BJ (cell line): ENCODE measurements at regions not wholly inside any gene's neighbourhood (a gene's known extent, or its start where the extent isn't known, plus 50 kb on each side); places are given as distances from the start of the nearest gene placed in this dataset.

Source experiments
- CTCF ChIA-PET: fragments of 350-600 bp; formaldehyde crosslinking; extraction: SDS; loops from one replicate; lab custom pipeline; 2021; ENCODE audit warnings: antibody characterized with exemption, inconsistent platforms; lab: Yijun Ruan, JAX
- POLR2A ChIA-PET: fragments of 300-600 bp; sonication (Branson Sonifier 250); formaldehyde crosslinking; extraction: SDS; loops from one replicate; lab custom pipeline; 2021; ENCODE audit warnings: antibody characterized with exemption; lab: Charles Lee
- DNase-seq: peaks from one replicate; pipeline ENCODE4 v3.0.0-alpha.2; 2011; ENCODE audit warnings: low read depth
- H3K27me3 ChIP-seq: 2 replicates; pipeline ENCODE4 v1.6.0; 2011; ENCODE audit warnings: low read length; ENCODE audit not compliant: control insufficient read depth, insufficient read depth
- H3K36me3 ChIP-seq: 2 replicates; pipeline ENCODE4 v1.5.1; 2011; ENCODE audit warnings: low read length; ENCODE audit not compliant: control insufficient read depth, insufficient read depth
- H3K4me3 ChIP-seq: 2 replicates; pipeline ENCODE4 v1.5.1; 2011; ENCODE audit warnings: low read depth, mild to moderate bottlenecking, control low read depth, low read length
- TF ChIP-seq, protein P1 (sequence below): IDR thresholded peaks from 2 replicates; pipeline ENCODE4 v1.5.1; 2011; ENCODE audit warnings: low read depth, mild to moderate bottlenecking, control low read depth, inconsistent platforms, low read length, moderate library complexity; ENCODE audit not compliant: insufficient read depth

DNA sequence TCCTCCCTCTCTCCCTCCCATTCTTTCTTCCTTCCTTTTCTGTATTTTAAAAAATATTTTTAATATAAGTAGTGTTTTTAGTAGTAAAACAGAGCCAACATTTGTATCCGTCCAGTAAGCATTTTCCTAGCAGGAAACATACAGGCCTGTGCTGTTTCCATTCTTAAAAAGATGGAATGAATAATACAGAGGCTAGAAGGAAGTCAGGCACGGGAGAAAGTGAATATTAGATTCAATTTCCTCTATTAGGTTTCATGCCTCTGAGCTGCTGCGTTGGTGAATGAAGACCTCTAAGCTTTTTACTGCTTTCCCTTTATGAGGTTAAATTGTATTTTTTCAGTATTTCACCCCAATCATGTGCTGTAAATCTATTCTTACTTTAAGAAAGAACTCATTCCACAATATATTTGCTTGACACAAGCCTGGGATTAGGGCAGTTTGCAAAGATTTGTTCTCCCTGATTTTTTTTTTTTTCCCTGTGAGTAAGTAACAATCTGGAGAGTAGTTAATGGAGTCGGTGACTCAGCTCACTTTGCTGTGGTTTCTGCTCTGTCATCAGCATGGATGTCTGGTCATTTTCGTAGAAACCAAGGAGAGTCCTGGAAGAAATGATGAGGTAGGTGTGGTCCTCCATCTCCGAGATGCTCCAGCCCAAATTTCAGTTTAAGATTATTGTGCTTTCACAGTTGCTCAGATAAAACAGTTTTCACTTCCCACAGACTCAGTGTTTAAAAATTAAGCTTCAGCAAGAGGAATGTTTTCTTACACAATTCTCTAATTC is 76.1 kb upstream of the PITRM1 start:
- ChIA-PET CTCF (interaction anchor here (0.6 to 1.1 kb wide), 2 partner anchors 10 to 656 kb away, joined by 3 read pairs; no protein-coding TSS in a partner anchor), POLR2A (no interaction called here)
- TF ChIP-seq, protein P1, sequence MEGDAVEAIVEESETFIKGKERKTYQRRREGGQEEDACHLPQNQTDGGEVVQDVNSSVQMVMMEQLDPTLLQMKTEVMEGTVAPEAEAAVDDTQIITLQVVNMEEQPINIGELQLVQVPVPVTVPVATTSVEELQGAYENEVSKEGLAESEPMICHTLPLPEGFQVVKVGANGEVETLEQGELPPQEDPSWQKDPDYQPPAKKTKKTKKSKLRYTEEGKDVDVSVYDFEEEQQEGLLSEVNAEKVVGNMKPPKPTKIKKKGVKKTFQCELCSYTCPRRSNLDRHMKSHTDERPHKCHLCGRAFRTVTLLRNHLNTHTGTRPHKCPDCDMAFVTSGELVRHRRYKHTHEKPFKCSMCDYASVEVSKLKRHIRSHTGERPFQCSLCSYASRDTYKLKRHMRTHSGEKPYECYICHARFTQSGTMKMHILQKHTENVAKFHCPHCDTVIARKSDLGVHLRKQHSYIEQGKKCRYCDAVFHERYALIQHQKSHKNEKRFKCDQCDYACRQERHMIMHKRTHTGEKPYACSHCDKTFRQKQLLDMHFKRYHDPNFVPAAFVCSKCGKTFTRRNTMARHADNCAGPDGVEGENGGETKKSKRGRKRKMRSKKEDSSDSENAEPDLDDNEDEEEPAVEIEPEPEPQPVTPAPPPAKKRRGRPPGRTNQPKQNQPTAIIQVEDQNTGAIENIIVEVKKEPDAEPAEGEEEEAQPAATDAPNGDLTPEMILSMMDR: no peak
- DNase-seq: peak; percentile 90
- no peaks in the 10 kb centered on the region for H3K36me3 ChIP-seq
- H3K27me3 ChIP-seq: peaks cover under 1% of the 10 kb centered on the region
- H3K4me3 ChIP-seq: no peak overlapping the region

DNA sequence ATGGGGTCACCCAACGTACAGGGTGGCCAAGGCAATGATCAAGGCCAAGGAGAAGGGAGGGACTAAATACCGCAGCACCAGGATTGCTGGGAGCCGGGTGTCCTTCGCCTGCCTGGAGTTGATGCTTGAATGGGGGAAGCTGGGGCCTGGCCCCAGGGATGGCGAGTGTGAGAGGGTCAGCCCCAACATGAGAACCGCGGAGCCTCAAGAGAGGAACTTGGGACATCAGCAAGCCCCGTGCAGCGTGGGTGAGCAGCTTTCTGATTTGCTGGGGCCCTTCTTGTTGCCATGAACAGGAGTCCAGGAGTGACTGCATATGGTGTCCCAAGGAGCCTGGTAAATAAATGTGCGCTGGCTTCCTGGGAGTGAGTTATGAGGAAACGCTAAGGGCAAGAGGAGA is 72.8 kb upstream of the PITRM1 start:
- Histone ChIP-seq H3K27me3 (no peaks in the 10 kb centered on the region; the same call in 1 of the 2 replicates), H3K4me3 (no peak overlapping the region), H3K36me3 (no peaks in the 10 kb centered on the region)
- ChIA-PET CTCF (interaction anchor here (1.1 kb wide), 1 partner anchor 52 kb away, joined by 3 read pairs; no protein-coding TSS in a partner anchor), POLR2A (no interaction called here)
- TF ChIP-seq, protein P1: no peak
- no peak for DNase-seq

GRCh38 chr10:3241967-3242650 is 69.5 kb upstream of the PITRM1 start:
- Histone ChIP-seq H3K4me3 (no peak overlapping the region), H3K36me3 (no peaks in the 10 kb centered on the region), H3K27me3 (no peaks in the 10 kb centered on the region; the same call in 1 of the 2 replicates)
- ChIA-PET CTCF (interaction anchor here (0.5 kb wide), 1 partner anchor 1012 kb away, joined by 4 read pairs; no protein-coding TSS in a partner anchor), POLR2A (no interaction called here)
- no peak for DNase-seq
- TF ChIP-seq, protein P1: no peak

GRCh38 chr10:3241274-3241921 is 68.8 kb upstream of the PITRM1 start:
- POLR2A ChIA-PET: no interaction called here

More at GRCh38 chr10:3241274-3241921, 68.8 kb upstream of the PITRM1 start:
- H3K27me3 ChIP-seq: no peaks in the 10 kb centered on the region; the same call in 1 of the 2 replicates
- no peaks in the 10 kb centered on the region for H3K36me3 ChIP-seq
- TF ChIP-seq, protein P1: no peak
- H3K4me3 ChIP-seq: no peak overlapping the region
- no peak for DNase-seq
- CTCF ChIA-PET: interaction anchor here (0.5 to 1.8 kb wide), 2 partner anchors 1013 to 1525 kb away, joined by 4 read pairs; no protein-coding TSS in a partner anchor
